ENCODE measurements at regions not wholly inside any gene's neighbourhood (a gene's known extent, or its start where the extent isn't known, plus 50 kb on each side); places are given as distances from the start of the nearest gene placed in this dataset.

- TF ChIP-seq CTCF (IDR thresholded peaks at IDR 0.05; ENCODE audit: poor library complexity) (no peak), EZH2phosphoT487 (IDR thresholded peaks at IDR 0.05; ENCODE audit: low read depth, severe bottlenecking, unreplicated experiment) (no peak), EZH2 (IDR thresholded peaks at IDR 0.05; ENCODE audit: borderline replicate concordance) (no peak)
Measured at GRCh38 chr10:45151467-45152214, 150.9 kb downstream of the ZNF22 start.

Measured in hepatocyte (in vitro differentiated cells).